ENCODE measurements at regions not wholly inside any gene's neighbourhood (a gene's known extent, or its start where the extent isn't known, plus 50 kb on each side); places are given as distances from the start of the nearest gene placed in this dataset.

- DNase-seq (ENCODE audit: low spot score) = no peak
- Mint-ChIP-seq H3K9me3 (no peaks in the 10 kb centered on the region), H3K27me3 (ENCODE audit: low read depth) (no peaks in the 10 kb centered on the region), H3K4me1 (ENCODE audit: low read depth) (no peaks in the 10 kb centered on the region), H3K36me3 (ENCODE audit: low read depth) (no peaks in the 10 kb centered on the region), H3K27ac (no peak overlapping the region), H3K4me3 (no peak overlapping the region)
Measured at GRCh38 chr17:73772107-73772705, 128.0 kb upstream of the SDK2 start.

GRCh38 chr17:73773702-73774101, 129.5 kb upstream of the SDK2 start:
- Mint-ChIP-seq H3K27ac (no peak overlapping the region), H3K27me3 (ENCODE audit: low read depth) (no peaks in the 10 kb centered on the region), H3K4me3 (no peak overlapping the region), H3K9me3 (no peaks in the 10 kb centered on the region), H3K4me1 (ENCODE audit: low read depth) (no peaks in the 10 kb centered on the region), H3K36me3 (ENCODE audit: low read depth) (no peaks in the 10 kb centered on the region)
- no peak for DNase-seq (ENCODE audit: low spot score)

GRCh38 chr17:73774852-73775251, 130.6 kb upstream of the SDK2 start:
- Mint-ChIP-seq H3K27ac (no peak overlapping the region), H3K9me3 (no peaks in the 10 kb centered on the region), H3K27me3 (ENCODE audit: low read depth) (no peaks in the 10 kb centered on the region), H3K4me1 (ENCODE audit: low read depth) (no peaks in the 10 kb centered on the region), H3K4me3 (no peak overlapping the region), H3K36me3 (ENCODE audit: low read depth) (no peaks in the 10 kb centered on the region)
- DNase-seq (ENCODE audit: low spot score) = no peak

GRCh38 chr17:73776351-73777130, 132.3 kb upstream of the SDK2 start:
- Mint-ChIP-seq H3K36me3 (ENCODE audit: low read depth) (no peaks in the 10 kb centered on the region), H3K27me3 (ENCODE audit: low read depth) (no peaks in the 10 kb centered on the region), H3K4me1 (ENCODE audit: low read depth) (no peaks in the 10 kb centered on the region), H3K4me3 (no peak overlapping the region), H3K9me3 (no peaks in the 10 kb centered on the region), H3K27ac (no peak overlapping the region)
- no peak for DNase-seq (ENCODE audit: low spot score)

GRCh38 chr17:73777131-73777449, 132.8 kb upstream of the SDK2 start:
- H3K36me3 Mint-ChIP-seq (ENCODE audit: low read depth) = no peaks in the 10 kb centered on the region

GRCh38 chr17:73782231-73782630, 138.0 kb upstream of the SDK2 start:
- Mint-ChIP-seq H3K4me3 (no peak overlapping the region), H3K27ac (no peak overlapping the region), H3K9me3 (no peaks in the 10 kb centered on the region), H3K4me1 (ENCODE audit: low read depth) (no peaks in the 10 kb centered on the region), H3K36me3 (ENCODE audit: low read depth) (no peaks in the 10 kb centered on the region), H3K27me3 (ENCODE audit: low read depth) (no peaks in the 10 kb centered on the region)
- DNase-seq (ENCODE audit: low spot score) = no peak

More at GRCh38 chr17:73777131-73777449, 132.8 kb upstream of the SDK2 start:
- Mint-ChIP-seq H3K27ac (peak overlapping the region; percentile 20), H3K4me3 (no peak overlapping the region), H3K27me3 (ENCODE audit: low read depth) (no peaks in the 10 kb centered on the region), H3K4me1 (ENCODE audit: low read depth) (no peaks in the 10 kb centered on the region), H3K9me3 (no peaks in the 10 kb centered on the region)
- no peak for DNase-seq (ENCODE audit: low spot score)

GRCh38 chr17:73782641-73783381, 138.6 kb upstream of the SDK2 start:
- Mint-ChIP-seq H3K4me1 (ENCODE audit: low read depth) (no peaks in the 10 kb centered on the region), H3K27me3 (ENCODE audit: low read depth) (no peaks in the 10 kb centered on the region), H3K36me3 (ENCODE audit: low read depth) (no peaks in the 10 kb centered on the region), H3K4me3 (no peak overlapping the region), H3K27ac (no peak overlapping the region), H3K9me3 (no peaks in the 10 kb centered on the region)
- DNase-seq (ENCODE audit: low spot score) = no peak

GRCh38 chr17:73783382-73783766, 139.1 kb upstream of the SDK2 start:
- DNase-seq (ENCODE audit: low spot score) = no peak
- Mint-ChIP-seq H3K27me3 (ENCODE audit: low read depth) (no peaks in the 10 kb centered on the region), H3K27ac (no peak overlapping the region), H3K4me1 (ENCODE audit: low read depth) (no peaks in the 10 kb centered on the region), H3K36me3 (ENCODE audit: low read depth) (no peaks in the 10 kb centered on the region), H3K4me3 (no peak overlapping the region), H3K9me3 (no peaks in the 10 kb centered on the region)

- no peak for DNase-seq (ENCODE audit: low spot score)
- Mint-ChIP-seq H3K27ac (no peak overlapping the region), H3K4me1 (ENCODE audit: low read depth) (no peaks in the 10 kb centered on the region), H3K36me3 (ENCODE audit: low read depth) (no peaks in the 10 kb centered on the region), H3K27me3 (ENCODE audit: low read depth) (no peaks in the 10 kb centered on the region), H3K4me3 (no peak overlapping the region), H3K9me3 (no peaks in the 10 kb centered on the region)
Measured at GRCh38 chr17:73783945-73784603, 139.8 kb upstream of the SDK2 start.

GRCh38 chr17:73785496-73785895, 141.3 kb upstream of the SDK2 start:
- H3K36me3 Mint-ChIP-seq (ENCODE audit: low read depth) = no peaks in the 10 kb centered on the region
- no peaks in the 10 kb centered on the region for H3K27me3 Mint-ChIP-seq (ENCODE audit: low read depth)
- no peak overlapping the region for H3K27ac Mint-ChIP-seq
- H3K9me3 Mint-ChIP-seq = no peaks in the 10 kb centered on the region
- DNase-seq (ENCODE audit: low spot score) = no peak
- H3K4me3 Mint-ChIP-seq = no peak overlapping the region
- H3K4me1 Mint-ChIP-seq (ENCODE audit: low read depth) = no peaks in the 10 kb centered on the region

GRCh38 chr17:73785958-73786743, 141.9 kb upstream of the SDK2 start:
- H3K27me3 Mint-ChIP-seq (ENCODE audit: low read depth) = no peaks in the 10 kb centered on the region
- DNase-seq (ENCODE audit: low spot score) = no peak

GRCh38 chr17:73787076-73788059, 143.1 kb upstream of the SDK2 start:
- Mint-ChIP-seq H3K27me3 (ENCODE audit: low read depth) (no peaks in the 10 kb centered on the region), H3K4me3 (no peak overlapping the region), H3K27ac (no peak overlapping the region), H3K36me3 (ENCODE audit: low read depth) (no peaks in the 10 kb centered on the region), H3K9me3 (no peaks in the 10 kb centered on the region), H3K4me1 (ENCODE audit: low read depth) (no peaks in the 10 kb centered on the region)
- DNase-seq (ENCODE audit: low spot score) = no peak

More at GRCh38 chr17:73785958-73786743, 141.9 kb upstream of the SDK2 start:
- Mint-ChIP-seq H3K36me3 (ENCODE audit: low read depth) (no peaks in the 10 kb centered on the region), H3K4me1 (ENCODE audit: low read depth) (no peaks in the 10 kb centered on the region), H3K4me3 (no peak overlapping the region), H3K27ac (no peak overlapping the region), H3K9me3 (no peaks in the 10 kb centered on the region)

GRCh38 chr17:73788111-73788510, 143.9 kb upstream of the SDK2 start:
- Mint-ChIP-seq H3K36me3 (ENCODE audit: low read depth) (no peaks in the 10 kb centered on the region), H3K4me3 (no peak overlapping the region), H3K4me1 (ENCODE audit: low read depth) (no peaks in the 10 kb centered on the region), H3K27ac (no peak overlapping the region), H3K9me3 (no peaks in the 10 kb centered on the region), H3K27me3 (ENCODE audit: low read depth) (no peaks in the 10 kb centered on the region)
- no peak for DNase-seq (ENCODE audit: low spot score)
